ENCODE measurements at regions not wholly inside any gene's neighbourhood (a gene's known extent, or its start where the extent isn't known, plus 50 kb on each side); places are given as distances from the start of the nearest gene placed in this dataset.

DNA sequence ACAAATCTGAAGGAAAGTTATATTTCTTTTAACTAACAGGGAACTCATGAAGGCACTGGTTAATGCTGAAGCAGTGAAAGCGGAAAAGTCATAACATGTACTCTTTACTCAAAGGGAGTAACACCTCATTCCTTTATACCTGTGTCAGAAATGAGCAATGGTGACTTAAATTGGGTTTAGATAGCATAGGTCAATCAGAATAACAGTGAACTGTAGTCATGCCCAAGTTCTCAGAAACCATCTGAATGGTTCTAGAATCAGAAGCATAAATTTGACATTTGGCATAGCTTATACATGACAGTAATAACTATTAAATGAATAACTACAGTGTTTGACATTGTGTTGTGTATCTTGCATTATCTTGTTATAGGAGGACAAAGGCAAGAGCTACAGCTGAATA, 382.0 kb downstream of the NUF2 start:
- TF ChIP-seq POLR2AphosphoS5 (IDR thresholded peaks at IDR 0.05; ENCODE audit: low read depth, low read length) (no peak), POLR2A (IDR thresholded peaks at IDR 0.05; ENCODE audit: low read depth, low read length) (no peak), TAF1 (IDR thresholded peaks at IDR 0.05; ENCODE audit: borderline replicate concordance, low read depth, low read length) (no peak)

Measured in GM12892 (cell line).